ENCODE measurements at regions not wholly inside any gene's neighbourhood (a gene's known extent, or its start where the extent isn't known, plus 50 kb on each side); places are given as distances from the start of the nearest gene placed in this dataset.

GRCh38 chr20:11083841-11084240, 410.0 kb upstream of the JAG1 start:
- no peaks in the 10 kb centered on the region for H3K27me3 Mint-ChIP-seq (ENCODE audit: low read depth, unreplicated experiment)
- FAIRE-seq = no peak
- DNase-seq (ENCODE audit: low read depth) = no peak

GRCh38 chr20:11084508-11084907, 410.7 kb upstream of the JAG1 start:
- H3K27me3 Mint-ChIP-seq (ENCODE audit: low read depth, unreplicated experiment) = no peaks in the 10 kb centered on the region
- Histone ChIP-seq H3K27me3 (ENCODE audit: insufficient read depth, low read length) (no peaks in the 10 kb centered on the region), H3K4me2 (ENCODE audit: low read length) (no peak overlapping the region), H3K9me3 (ENCODE audit: insufficient read depth, low read depth, low read length) (no peaks in the 10 kb centered on the region), H3K9ac (ENCODE audit: low read length) (no peak overlapping the region), H3K27ac (ENCODE audit: low read depth, low read length) (no peak overlapping the region), H2AFZ (ENCODE audit: low read depth, low read length) (no peak overlapping the region), H3K4me3 (ENCODE audit: insufficient read depth, low read depth, low read length) (no peak overlapping the region), H3K79me2 (ENCODE audit: insufficient read depth, low read length) (no peaks in the 10 kb centered on the region), H4K20me1 (ENCODE audit: insufficient read depth, low read length) (no peaks in the 10 kb centered on the region), H3K4me1 (ENCODE audit: insufficient read depth, low read length) (no peaks in the 10 kb centered on the region), H3K36me3 (ENCODE audit: insufficient read depth, low read length) (no peaks in the 10 kb centered on the region)
- peaks cover 5% of the 10 kb centered on the region for H3K9me3 Mint-ChIP-seq (ENCODE audit: unreplicated experiment)
- H3K27ac Mint-ChIP-seq (ENCODE audit: unreplicated experiment) = no peak overlapping the region
- TF ChIP-seq EZH2 (IDR thresholded peaks at IDR 0.05; ENCODE audit: insufficient read depth, low read length) (no peak), CTCF (IDR thresholded peaks at IDR 0.05; ENCODE audit: insufficient read depth, low read depth, low read length) (no peak)
- FAIRE-seq (no peak), DNase-seq (ENCODE audit: low read depth) (no peak)
- no peak overlapping the region for H3K4me3 Mint-ChIP-seq (ENCODE audit: unreplicated experiment)
- H3K4me1 Mint-ChIP-seq (ENCODE audit: low read depth, unreplicated experiment) = no peaks in the 10 kb centered on the region
- no peaks in the 10 kb centered on the region for H3K36me3 Mint-ChIP-seq (ENCODE audit: low read depth, unreplicated experiment)

More at GRCh38 chr20:11083841-11084240, 410.0 kb upstream of the JAG1 start:
- H3K27ac ChIP-seq (ENCODE audit: low read depth, low read length) = no peak overlapping the region
- no peak overlapping the region for H3K4me3 Mint-ChIP-seq (ENCODE audit: unreplicated experiment)
- no peaks in the 10 kb centered on the region for H4K20me1 ChIP-seq (ENCODE audit: insufficient read depth, low read length)
- H3K9ac ChIP-seq (ENCODE audit: low read length) = no peak overlapping the region
- H3K36me3 ChIP-seq (ENCODE audit: insufficient read depth, low read length) = no peaks in the 10 kb centered on the region
- peaks cover 5% of the 10 kb centered on the region for H3K9me3 Mint-ChIP-seq (ENCODE audit: unreplicated experiment)
- no peak overlapping the region for H2AFZ ChIP-seq (ENCODE audit: low read depth, low read length)
- no peaks in the 10 kb centered on the region for H3K27me3 ChIP-seq (ENCODE audit: insufficient read depth, low read length)
- no peaks in the 10 kb centered on the region for H3K79me2 ChIP-seq (ENCODE audit: insufficient read depth, low read length)
- no peak overlapping the region for H3K27ac Mint-ChIP-seq (ENCODE audit: unreplicated experiment)
- no peaks in the 10 kb centered on the region for H3K36me3 Mint-ChIP-seq (ENCODE audit: low read depth, unreplicated experiment)
- no peaks in the 10 kb centered on the region for H3K4me1 Mint-ChIP-seq (ENCODE audit: low read depth, unreplicated experiment)
- no peaks in the 10 kb centered on the region for H3K9me3 ChIP-seq (ENCODE audit: insufficient read depth, low read depth, low read length)
- H3K4me1 ChIP-seq (ENCODE audit: insufficient read depth, low read length) = no peaks in the 10 kb centered on the region
- H3K4me2 ChIP-seq (ENCODE audit: low read length) = no peak overlapping the region
- no peak overlapping the region for H3K4me3 ChIP-seq (ENCODE audit: insufficient read depth, low read depth, low read length)
- TF ChIP-seq CTCF (IDR thresholded peaks at IDR 0.05; ENCODE audit: insufficient read depth, low read depth, low read length) (no peak), EZH2 (IDR thresholded peaks at IDR 0.05; ENCODE audit: insufficient read depth, low read length) (no peak)

- Mint-ChIP-seq H3K27me3 (ENCODE audit: low read depth, unreplicated experiment) (no peaks in the 10 kb centered on the region), H3K9me3 (ENCODE audit: unreplicated experiment) (peaks cover 5% of the 10 kb centered on the region), H3K36me3 (ENCODE audit: low read depth, unreplicated experiment) (no peaks in the 10 kb centered on the region), H3K4me3 (ENCODE audit: unreplicated experiment) (no peak overlapping the region), H3K27ac (ENCODE audit: unreplicated experiment) (no peak overlapping the region), H3K4me1 (ENCODE audit: low read depth, unreplicated experiment) (peaks cover 4% of the 10 kb centered on the region)
- Histone ChIP-seq H3K4me2 (ENCODE audit: low read length) (no peak overlapping the region), H3K27me3 (ENCODE audit: insufficient read depth, low read length) (no peaks in the 10 kb centered on the region), H3K4me1 (ENCODE audit: insufficient read depth, low read length) (no peaks in the 10 kb centered on the region), H3K79me2 (ENCODE audit: insufficient read depth, low read length) (no peaks in the 10 kb centered on the region), H3K9me3 (ENCODE audit: insufficient read depth, low read depth, low read length) (no peaks in the 10 kb centered on the region), H4K20me1 (ENCODE audit: insufficient read depth, low read length) (no peaks in the 10 kb centered on the region), H2AFZ (ENCODE audit: low read depth, low read length) (no peak overlapping the region), H3K9ac (ENCODE audit: low read length) (no peak overlapping the region), H3K27ac (ENCODE audit: low read depth, low read length) (no peak overlapping the region), H3K4me3 (ENCODE audit: insufficient read depth, low read depth, low read length) (no peak overlapping the region), H3K36me3 (ENCODE audit: insufficient read depth, low read length) (no peaks in the 10 kb centered on the region)
- no peak for FAIRE-seq
- DNase-seq (ENCODE audit: low read depth) = no peak
- TF ChIP-seq CTCF (IDR thresholded peaks at IDR 0.05; ENCODE audit: insufficient read depth, low read depth, low read length) = no peak
These were observed 413.2 kb upstream of the JAG1 start for GRCh38 chr20:11086970-11087369.
